Thyroid gland (tissue), 4 donors: ENCODE measurements at regions not wholly inside any gene's neighbourhood (a gene's known extent, or its start where the extent isn't known, plus 50 kb on each side); places are given as distances from the start of the nearest gene placed in this dataset.

Experiments used
- DNase-seq, 2 donors: peaks; one replicate each; pipeline ENCODE4 v3.0.0-alpha.2; 2019
- H3K27ac ChIP-seq, 3 donors: fragments of 200-600 bp; sonication (generic); 1 replicate in 2 of 3; 2 replicates in 1 of 3; pipeline ENCODE4 v1.5.1; 2016 to 2019; ENCODE audit warnings: mild to moderate bottlenecking in 1 of 3, moderate library complexity in 1 of 3
- H3K27me3 ChIP-seq: fragments of 200-600 bp; sonication (generic); one replicate; pipeline ENCODE4 v1.5.1; 2019
- H3K36me3 ChIP-seq, 2 donors: fragments of 200-600 bp; sonication (generic); one replicate each; pipeline ENCODE4 v1.5.1; 2016 to 2019
- H3K4me1 ChIP-seq, 2 donors: fragments of 200-600 bp; sonication (generic); one replicate each; pipeline ENCODE4 v1.5.1; 2017 to 2019
- H3K4me3 ChIP-seq, 3 donors: fragments of 200-600 bp; sonication (generic); replicated peaks in 1 of 3; 1 replicate in 2 of 3; 2 replicates in 1 of 3; pipeline ENCODE4 v1.5.1; 2016; ENCODE audit warnings: mild to moderate bottlenecking in 1 of 3
- H3K9me3 ChIP-seq: fragments of 200-600 bp; sonication (generic); one replicate; pipeline ENCODE4 v1.5.1; 2017
- POLR2A ChIP-seq, 2 donors: fragments of 450-650 bp; IDR thresholded peaks; one replicate each; pipeline ENCODE4 v1.6.1; 2017; ENCODE audit warnings: antibody characterized with exemption in 2 of 2, mild to moderate bottlenecking in 2 of 2, moderate library complexity in 1 of 2
- WGBS, 2 donors: methylation state at CpG; one replicate each; pipeline ENCODE4 v1.1.5; 2017; 5-methylcytosine and 5-hydroxymethylcytosine counted together
- intact Hi-C: fragments of 100-400 bp; cut with DNase I; formaldehyde crosslinking; loops from one replicate; pipeline ENCODE4 v1.15.1; 2023
- TF ChIP-seq, protein P1 (sequence below), 6 experiments: fragments of 200-600 bp in 3 of 6; fragments of 450-650 bp in 3 of 6; sonication (generic) in 3 of 6; IDR thresholded peaks; one replicate each; pipeline ENCODE4 v1.5.1; 2016 to 2019; ENCODE audit warnings: antibody characterized with exemption in 6 of 6, mild to moderate bottlenecking in 2 of 6, inconsistent platforms in 1 of 6, moderate library complexity in 1 of 6

DNA sequence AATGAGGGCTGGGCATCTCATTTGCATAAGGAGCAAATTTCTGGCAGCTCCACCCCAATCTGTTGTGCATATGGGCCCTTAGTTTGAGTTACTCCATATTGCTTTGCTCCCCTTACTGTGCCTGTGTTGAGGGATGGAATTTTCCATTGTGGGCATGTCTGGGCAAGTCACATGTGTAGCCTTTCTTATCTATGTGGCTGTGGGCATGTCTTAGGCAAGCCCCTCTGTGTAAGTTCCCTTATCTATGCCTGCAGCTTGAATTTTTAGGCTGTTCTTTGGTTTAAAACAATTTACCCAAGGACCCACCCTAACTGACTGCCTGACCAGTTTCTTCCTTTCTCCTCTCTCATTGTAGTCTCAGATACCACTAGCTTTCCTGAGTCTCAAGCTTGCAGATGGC is 405.7 kb upstream of the NCAM2 start:
- Histone ChIP-seq H3K9me3 (no peaks in the 10 kb centered on the region), H3K27me3 (no peaks in the 10 kb centered on the region), H3K27ac (no peak overlapping the region), H3K4me3 (no peak overlapping the region), H3K4me1 (no peaks in the 10 kb centered on the region), H3K36me3 (no peaks in the 10 kb centered on the region)
- no peak for DNase-seq
- TF ChIP-seq POLR2A (IDR thresholded peaks at IDR 0.05), result no peak
- TF ChIP-seq, protein P1, sequence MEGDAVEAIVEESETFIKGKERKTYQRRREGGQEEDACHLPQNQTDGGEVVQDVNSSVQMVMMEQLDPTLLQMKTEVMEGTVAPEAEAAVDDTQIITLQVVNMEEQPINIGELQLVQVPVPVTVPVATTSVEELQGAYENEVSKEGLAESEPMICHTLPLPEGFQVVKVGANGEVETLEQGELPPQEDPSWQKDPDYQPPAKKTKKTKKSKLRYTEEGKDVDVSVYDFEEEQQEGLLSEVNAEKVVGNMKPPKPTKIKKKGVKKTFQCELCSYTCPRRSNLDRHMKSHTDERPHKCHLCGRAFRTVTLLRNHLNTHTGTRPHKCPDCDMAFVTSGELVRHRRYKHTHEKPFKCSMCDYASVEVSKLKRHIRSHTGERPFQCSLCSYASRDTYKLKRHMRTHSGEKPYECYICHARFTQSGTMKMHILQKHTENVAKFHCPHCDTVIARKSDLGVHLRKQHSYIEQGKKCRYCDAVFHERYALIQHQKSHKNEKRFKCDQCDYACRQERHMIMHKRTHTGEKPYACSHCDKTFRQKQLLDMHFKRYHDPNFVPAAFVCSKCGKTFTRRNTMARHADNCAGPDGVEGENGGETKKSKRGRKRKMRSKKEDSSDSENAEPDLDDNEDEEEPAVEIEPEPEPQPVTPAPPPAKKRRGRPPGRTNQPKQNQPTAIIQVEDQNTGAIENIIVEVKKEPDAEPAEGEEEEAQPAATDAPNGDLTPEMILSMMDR (IDR thresholded peaks at IDR 0.05), result no peak
- intact Hi-C loops, result no loop called here

DNA sequence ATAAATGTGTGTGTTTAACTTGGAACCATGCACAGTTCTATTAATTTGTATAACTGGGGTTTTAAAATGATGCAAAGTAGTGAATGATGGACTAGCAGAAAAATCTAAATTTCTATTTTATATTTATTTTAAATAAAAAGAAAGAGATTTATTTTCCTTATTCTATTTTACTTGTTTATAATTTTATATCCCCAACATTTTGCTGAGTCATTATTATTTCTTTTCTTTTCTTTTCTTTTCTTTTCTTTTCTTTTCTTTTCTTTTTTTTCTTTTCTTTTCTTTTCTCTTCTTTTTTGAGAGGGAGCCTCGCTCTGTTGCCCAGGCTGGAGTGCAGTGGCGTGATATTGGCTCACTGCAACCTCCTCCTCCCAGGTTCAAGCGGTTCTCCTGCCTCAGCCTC is 395.0 kb upstream of the NCAM2 start:
- Histone ChIP-seq H3K9me3 (no peaks in the 10 kb centered on the region), H3K36me3 (no peaks in the 10 kb centered on the region), H3K27me3 (no peaks in the 10 kb centered on the region), H3K4me3 (no peak overlapping the region), H3K4me1 (no peaks in the 10 kb centered on the region), H3K27ac (no peak overlapping the region)
- 95 to 98% methylated on average over 3 of the region's 3 CpGs for WGBS, 2 donors
- TF ChIP-seq, protein P1 (IDR thresholded peaks at IDR 0.05), result no peak
- TF ChIP-seq POLR2A (IDR thresholded peaks at IDR 0.05), result no peak
- no peak for DNase-seq
- intact Hi-C loops, result no loop called here

DNA sequence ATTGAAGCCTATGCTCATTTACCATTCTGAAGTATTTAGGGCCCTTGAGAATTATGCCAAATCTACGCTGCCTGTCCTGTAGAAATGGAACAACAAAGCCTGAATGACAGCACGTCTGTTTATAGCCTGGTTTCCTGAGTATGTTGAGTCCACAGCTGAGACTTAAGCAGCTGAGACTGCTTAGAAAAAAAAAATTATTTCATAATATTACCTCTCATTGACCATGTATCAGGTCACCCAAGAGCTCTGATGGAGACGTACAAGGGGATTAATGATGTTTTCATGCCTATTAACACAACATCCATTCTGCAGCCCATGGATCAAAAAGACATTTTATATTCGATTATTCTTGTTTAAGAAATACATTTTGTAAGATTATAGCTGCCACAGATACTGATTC is 387.2 kb upstream of the NCAM2 start:
- Histone ChIP-seq H3K4me3 (no peak overlapping the region), H3K27me3 (no peaks in the 10 kb centered on the region), H3K27ac (no peak overlapping the region), H3K36me3 (no peaks in the 10 kb centered on the region), H3K9me3 (no peaks in the 10 kb centered on the region), H3K4me1 (no peaks in the 10 kb centered on the region)
- TF ChIP-seq POLR2A (IDR thresholded peaks at IDR 0.05), result no peak
- TF ChIP-seq, protein P1 (IDR thresholded peaks at IDR 0.05), result no peak
- intact Hi-C loops, result no loop called here
- DNase-seq, result no peak
- WGBS, 2 donors, result 77 to 80% methylated on average over 4 of the region's 4 CpGs

DNA sequence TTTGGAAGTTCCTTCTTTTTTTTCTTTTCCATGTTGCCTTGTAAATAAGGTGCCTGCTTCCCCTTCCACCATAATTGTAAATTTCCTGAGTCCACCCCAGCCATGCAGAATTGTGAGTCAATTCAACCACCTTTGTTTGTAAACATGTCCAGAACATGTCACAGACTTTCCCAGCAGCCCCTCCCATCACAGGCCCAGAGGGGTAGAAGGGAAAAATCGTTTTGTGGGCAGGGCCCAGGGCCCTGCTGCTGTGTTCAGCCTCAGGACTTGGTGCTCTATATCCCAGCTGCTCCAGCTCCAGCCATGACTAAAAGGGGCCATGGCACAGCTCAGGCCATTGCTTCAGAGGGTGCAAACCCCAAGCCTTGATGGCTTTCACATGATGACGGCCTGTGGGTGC is 384.6 kb upstream of the NCAM2 start:
- Histone ChIP-seq H3K36me3 (no peaks in the 10 kb centered on the region), H3K4me1 (no peaks in the 10 kb centered on the region), H3K27ac (no peak overlapping the region), H3K9me3 (no peaks in the 10 kb centered on the region), H3K4me3 (no peak overlapping the region), H3K27me3 (no peaks in the 10 kb centered on the region)
- WGBS, 2 donors, result 65 to 66% methylated on average over 2 of the region's 2 CpGs
- no peak for DNase-seq
- intact Hi-C loops, result no loop called here
- no peak for TF ChIP-seq POLR2A (IDR thresholded peaks at IDR 0.05)

DNA sequence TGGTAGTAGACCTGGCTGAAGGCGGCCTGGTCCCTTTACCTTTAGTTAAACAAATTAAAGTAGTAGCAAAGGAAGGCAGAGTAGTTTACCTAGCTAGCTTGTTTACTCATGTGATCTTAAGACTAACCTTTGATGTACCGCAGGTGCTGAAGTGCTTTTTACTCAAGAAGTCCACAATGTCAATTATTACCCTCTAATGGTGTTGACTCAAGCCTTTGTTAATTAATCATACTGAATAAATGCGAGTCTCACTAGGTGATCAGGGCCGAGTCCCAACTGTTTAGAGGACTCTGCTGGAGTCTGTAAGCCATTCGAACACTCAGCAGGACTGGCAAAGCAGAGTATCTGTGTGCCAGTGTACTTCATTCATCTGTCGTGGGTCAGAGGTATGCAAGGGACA is 381.1 kb upstream of the NCAM2 start:
- Histone ChIP-seq H3K27me3 (no peaks in the 10 kb centered on the region), H3K9me3 (no peaks in the 10 kb centered on the region), H3K27ac (no peak overlapping the region), H3K36me3 (no peaks in the 10 kb centered on the region), H3K4me3 (no peak overlapping the region), H3K4me1 (no peaks in the 10 kb centered on the region)
- no peak for DNase-seq
- WGBS, 2 donors, result 33 to 38% methylated on average over 6 of the region's 6 CpGs
- no peak for TF ChIP-seq POLR2A (IDR thresholded peaks at IDR 0.05)
- TF ChIP-seq, protein P1 (IDR thresholded peaks at IDR 0.05), result no peak
- intact Hi-C loops, result no loop called here

DNA sequence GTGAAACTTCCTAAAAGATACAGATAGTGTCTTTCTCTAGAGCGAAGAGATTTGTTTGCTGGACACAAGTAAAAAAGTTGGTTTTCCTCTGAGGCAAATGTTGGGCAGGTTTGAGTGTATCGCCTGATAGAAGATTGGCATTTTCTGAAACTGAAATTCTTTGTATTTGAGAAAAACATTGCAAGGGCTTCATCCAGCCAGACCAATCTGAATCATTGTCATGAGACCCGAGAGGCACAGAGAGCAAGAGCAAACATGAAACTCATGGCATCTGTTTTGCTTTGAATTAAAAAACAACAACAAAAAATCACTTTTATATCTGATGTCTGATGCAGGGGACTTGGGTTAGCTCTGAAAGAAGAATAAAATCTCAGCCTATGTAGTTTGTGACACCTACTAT is 379.3 kb upstream of the NCAM2 start:
- H3K9me3 ChIP-seq, result no peaks in the 10 kb centered on the region
- TF ChIP-seq POLR2A (IDR thresholded peaks at IDR 0.05), result no peak
- TF ChIP-seq, protein P1 (IDR thresholded peaks at IDR 0.05), result no peak
- WGBS, 2 donors, result 79 to 81% methylated on average over 3 of the region's 3 CpGs
- H3K27ac ChIP-seq, result no peak overlapping the region
- intact Hi-C loops, result no loop called here
- no peaks in the 10 kb centered on the region for H3K36me3 ChIP-seq
- DNase-seq, result no peak
- no peaks in the 10 kb centered on the region for H3K27me3 ChIP-seq
- H3K4me1 ChIP-seq, result no peaks in the 10 kb centered on the region
- no peak overlapping the region for H3K4me3 ChIP-seq
